Prostate gland (tissue), 2 donors: ENCODE measurements at regions not wholly inside any gene's neighbourhood (a gene's known extent, or its start where the extent isn't known, plus 50 kb on each side); places are given as distances from the start of the nearest gene placed in this dataset.

ENCODE experiments used
- DNase-seq: peaks from one replicate; pipeline ENCODE4 v3.0.0-alpha.2; 2019; ENCODE audit warnings: low spot score
- H3K27ac ChIP-seq, 2 donors: fragments of 200-600 bp; sonication (generic); 2 replicates each; pipeline ENCODE4 v1.5.1; 2017 to 2019
- H3K27me3 ChIP-seq: fragments of 200-600 bp; sonication (generic); replicated peaks from 2 replicates; pipeline ENCODE4 v1.5.1; 2019; ENCODE audit not compliant: insufficient read depth
- H3K36me3 ChIP-seq, 2 donors: fragments of 200-600 bp; sonication (generic); 1 replicate in 1 of 2; 2 replicates in 1 of 2; pipeline versions ENCODE4 v1.5.1 to v1.8.1; 2017 to 2019
- H3K4me1 ChIP-seq: fragments of 200-600 bp; sonication (generic); replicated peaks from 2 replicates; pipeline ENCODE4 v1.5.1; 2019
- H3K4me3 ChIP-seq, 2 donors: fragments of 200-600 bp; sonication (generic); 2 replicates each; pipeline ENCODE4 v1.5.1; 2017 to 2019
- H3K9me3 ChIP-seq: fragments of 200-600 bp; sonication (generic); 2 replicates; pipeline ENCODE4 v1.5.1; 2017
- CTCF ChIP-seq, 4 experiments: fragments of 200-600 bp in 2 of 4; fragments of 450-650 bp in 2 of 4; sonication (generic) in 2 of 4; IDR thresholded peaks; 1 replicate in 3 of 4; 2 replicates in 1 of 4; pipeline ENCODE4 v1.5.1; 2016 to 2019; ENCODE audit warnings: antibody characterized with exemption in 4 of 4, mild to moderate bottlenecking in 2 of 4, moderate library complexity in 2 of 4
- POLR2A ChIP-seq: fragments of 450-650 bp; IDR thresholded peaks from one replicate; pipeline ENCODE4 v1.6.1; 2016; ENCODE audit warnings: antibody characterized with exemption, mild to moderate bottlenecking
- POLR2AphosphoS5 ChIP-seq: sonication (generic); formaldehyde crosslinking; IDR thresholded peaks from one replicate; pipeline ENCODE4 v1.6.1; 2017; ENCODE audit warnings: antibody characterized with exemption
- WGBS: methylation state at CpG from one replicate; pipeline ENCODE4 v1.1.5; 2018; 5-methylcytosine and 5-hydroxymethylcytosine counted together
- intact Hi-C: fragments of 100-400 bp; cut with DNase I; formaldehyde crosslinking; loops from one replicate; pipeline ENCODE4 v1.14.2; 2022

- Histone ChIP-seq H3K9me3 (no peaks in the 10 kb centered on the region), H3K27me3 (no peaks in the 10 kb centered on the region), H3K4me1 (no peaks in the 10 kb centered on the region), H3K27ac (no peak overlapping the region), H3K36me3 (no peaks in the 10 kb centered on the region), H3K4me3 (no peak overlapping the region)
- DNase-seq = no peak
- intact Hi-C loops = loop anchor here (10.0 kb wide), 1 partner anchor 85 kb away; no protein-coding TSS in a partner anchor
- no peak for TF ChIP-seq POLR2AphosphoS5
- no peak for TF ChIP-seq CTCF (IDR thresholded peaks at IDR 0.05)
- TF ChIP-seq POLR2A = no peak
Measured at GRCh38 chr9:103889989-103890388, 204.1 kb upstream of the SMC2 start.

GRCh38 chr9:103894184-103894583 lies 199.9 kb upstream of the SMC2 start:
- Histone ChIP-seq H3K27ac (no peak overlapping the region), H3K4me1 (no peaks in the 10 kb centered on the region), H3K36me3 (no peaks in the 10 kb centered on the region), H3K4me3 (no peak overlapping the region), H3K9me3 (no peaks in the 10 kb centered on the region), H3K27me3 (no peaks in the 10 kb centered on the region)
- 36% methylated on average over 2 of the region's 2 CpGs for WGBS
- DNase-seq = no peak
- intact Hi-C loops = loop anchor here (10.0 kb wide), 1 partner anchor 81 kb away; no protein-coding TSS in a partner anchor
- TF ChIP-seq CTCF (IDR thresholded peaks at IDR 0.05) = no peak
- TF ChIP-seq POLR2AphosphoS5 = no peak
- no peak for TF ChIP-seq POLR2A

- Histone ChIP-seq H3K4me3 (no peak overlapping the region), H3K27me3 (no peaks in the 10 kb centered on the region), H3K36me3 (no peaks in the 10 kb centered on the region), H3K9me3 (no peaks in the 10 kb centered on the region), H3K27ac (no peak overlapping the region), H3K4me1 (no peaks in the 10 kb centered on the region)
- intact Hi-C loops = loop anchor here (10.0 kb wide), 1 partner anchor 76 kb away; no protein-coding TSS in a partner anchor
- no peak for DNase-seq
- TF ChIP-seq CTCF (IDR thresholded peaks at IDR 0.05) (no peak), POLR2AphosphoS5 (no peak), POLR2A (no peak)
- WGBS = 42% methylated on average over 1 of the region's 1 CpG
Measured at GRCh38 chr9:103898550-103898949, 195.6 kb upstream of the SMC2 start.

- TF ChIP-seq CTCF (IDR thresholded peaks at IDR 0.05) (no peak), POLR2AphosphoS5 (no peak), POLR2A (no peak)
- no peaks in the 10 kb centered on the region for H3K4me1 ChIP-seq
- intact Hi-C loops = loop anchor here (10.0 kb wide), 1 partner anchor 75 kb away; no protein-coding TSS in a partner anchor
- 53% methylated on average over 1 of the region's 1 CpG for WGBS
- no peaks in the 10 kb centered on the region for H3K9me3 ChIP-seq
- H3K4me3 ChIP-seq = no peak overlapping the region
- DNase-seq = no peak
- no peak overlapping the region for H3K27ac ChIP-seq
- no peaks in the 10 kb centered on the region for H3K36me3 ChIP-seq
- no peaks in the 10 kb centered on the region for H3K27me3 ChIP-seq
Measured at GRCh38 chr9:103899866-103900265, 194.2 kb upstream of the SMC2 start.

- no peaks in the 10 kb centered on the region for H3K36me3 ChIP-seq
- H3K4me3 ChIP-seq = no peak overlapping the region
- H3K27me3 ChIP-seq = no peaks in the 10 kb centered on the region
- TF ChIP-seq POLR2AphosphoS5 = no peak
- no peak for TF ChIP-seq POLR2A
- no peak for TF ChIP-seq CTCF (IDR thresholded peaks at IDR 0.05)
- no peaks in the 10 kb centered on the region for H3K4me1 ChIP-seq
- H3K27ac ChIP-seq = no peak overlapping the region
- no peaks in the 10 kb centered on the region for H3K9me3 ChIP-seq
- intact Hi-C loops = no loop called here
- 77% methylated on average over 2 of the region's 2 CpGs for WGBS
- no peak for DNase-seq
Measured at GRCh38 chr9:103900466-103900865, 193.6 kb upstream of the SMC2 start.
